HEK293 (cell line): ENCODE measurements at regions not wholly inside any gene's neighbourhood (a gene's known extent, or its start where the extent isn't known, plus 50 kb on each side); places are given as distances from the start of the nearest gene placed in this dataset.

Experiments
- CTCF ChIA-PET: fragments of 350-600 bp; formaldehyde crosslinking; extraction: SDS; loops from one replicate; lab custom pipeline; 2021; ENCODE audit warnings: antibody characterized with exemption; lab: Yijun Ruan, JAX
- POLR2A ChIA-PET: fragments of 300-600 bp; formaldehyde crosslinking; extraction: SDS; loops from one replicate; lab custom pipeline; 2020; ENCODE audit warnings: antibody characterized with exemption, inconsistent platforms; lab: Yijun Ruan, JAX
- H3K27ac ChIP-seq: fragments of 200-500 bp; sonication (Bioruptor generic); 2 replicates; pipeline ENCODE4 v1.5.1; 2014; ENCODE audit warnings: low read depth, low read length, control low read depth, inconsistent platforms; ENCODE audit errors: extremely low read depth
- H3K36me3 ChIP-seq, 2 experiments: fragments of 200-500 bp in 1 of 2; sonication (Bioruptor generic) in 1 of 2; 1 replicate in 1 of 2; 2 replicates in 1 of 2; pipeline ENCODE4 v1.5.1; 2014 to 2017; ENCODE audit warnings: inconsistent platforms in 2 of 2, low read length in 2 of 2; ENCODE audit not compliant: control insufficient read depth in 2 of 2, insufficient read depth in 1 of 2
- H3K4me1 ChIP-seq: fragments of 200-500 bp; sonication (Bioruptor generic); 2 replicates; pipeline ENCODE4 v1.5.1; 2014; ENCODE audit warnings: mild to moderate bottlenecking, low read length, inconsistent platforms; ENCODE audit not compliant: control insufficient read depth, insufficient read depth
- H3K4me3 ChIP-seq: 2 replicates; pipeline ENCODE4 v1.5.1; 2011; ENCODE audit warnings: low read depth, mild to moderate bottlenecking, control low read depth, low read length, moderate library complexity
- H3K9me3 ChIP-seq: fragments of 200-500 bp; sonication (Bioruptor generic); 2 replicates; pipeline ENCODE4 v1.5.1; 2014; ENCODE audit warnings: low read depth, low read length, inconsistent platforms; ENCODE audit not compliant: control insufficient read depth, insufficient read depth
- REPIN1 ChIP-seq: fragments of 450-650 bp; formaldehyde crosslinking; IDR thresholded peaks from 2 replicates; pipeline ENCODE4 v1.5.1; 2017; ENCODE audit warnings: missing biosample characterization, missing genetic modification characterization, low read depth
- WT1 ChIP-seq: fragments of 450-650 bp; formaldehyde crosslinking; IDR thresholded peaks from 2 replicates; pipeline ENCODE4 v1.5.1; 2016; ENCODE audit warnings: missing biosample characterization, missing genetic modification characterization
- ZBTB17 ChIP-seq: fragments of 450-650 bp; formaldehyde crosslinking; IDR thresholded peaks from 2 replicates; pipeline ENCODE4 v1.5.1; 2016; ENCODE audit warnings: missing biosample characterization, missing genetic modification characterization
- ZBTB8A ChIP-seq: fragments of 450-650 bp; formaldehyde crosslinking; IDR thresholded peaks from 2 replicates; pipeline ENCODE4 v1.5.1; 2016; ENCODE audit warnings: missing biosample characterization, missing genetic modification characterization
- ZFP41 ChIP-seq: fragments of 450-650 bp; formaldehyde crosslinking; IDR thresholded peaks from 2 replicates; pipeline ENCODE4 v1.5.1; 2016; ENCODE audit warnings: missing biosample characterization, missing genetic modification characterization, borderline replicate concordance
- ZNF10 ChIP-seq: fragments of 450-650 bp; formaldehyde crosslinking; IDR thresholded peaks from 2 replicates; pipeline ENCODE4 v1.5.1; 2017; ENCODE audit warnings: missing biosample characterization, missing genetic modification characterization
- ZNF19 ChIP-seq: fragments of 450-650 bp; formaldehyde crosslinking; IDR thresholded peaks from 2 replicates; pipeline ENCODE4; 2016; ENCODE audit warnings: missing biosample characterization, missing genetic modification characterization, low read depth
- ZNF274 ChIP-seq, 2 experiments: fragments of 200-500 bp in 1 of 2; fragments of 450-650 bp in 1 of 2; sonication (Bioruptor generic) in 1 of 2; formaldehyde crosslinking in 1 of 2; IDR thresholded peaks; 2 replicates each; pipeline versions ENCODE4 v1.5.1 to v1.6.1; 2014 to 2016; ENCODE audit warnings: borderline replicate concordance in 1 of 2, inconsistent platforms in 1 of 2, low read length in 1 of 2, missing biosample characterization in 1 of 2, missing genetic modification characterization in 1 of 2
- ZNF571 ChIP-seq: fragments of 450-650 bp; formaldehyde crosslinking; IDR thresholded peaks from 2 replicates; pipeline ENCODE4 v1.5.0; 2017; ENCODE audit warnings: missing biosample characterization, missing genetic modification characterization
- ZNF658 ChIP-seq: fragments of 450-650 bp; formaldehyde crosslinking; IDR thresholded peaks from 2 replicates; pipeline ENCODE4; 2016; ENCODE audit warnings: missing biosample characterization, missing genetic modification characterization
- ZNF670 ChIP-seq: fragments of 450-650 bp; formaldehyde crosslinking; IDR thresholded peaks from 2 replicates; pipeline ENCODE4 v1.5.1; 2016; ENCODE audit warnings: missing biosample characterization, missing genetic modification characterization, low read depth
- ZNF837 ChIP-seq: fragments of 450-650 bp; formaldehyde crosslinking; IDR thresholded peaks from 2 replicates; pipeline ENCODE4 v1.5.1; 2016; ENCODE audit warnings: missing biosample characterization, missing genetic modification characterization
- TF ChIP-seq, protein P1 (sequence below): fragments of 450-650 bp; formaldehyde crosslinking; IDR thresholded peaks from 2 replicates; pipeline ENCODE4 v1.5.1; 2016; ENCODE audit warnings: missing biosample characterization, missing genetic modification characterization
- TF ChIP-seq, protein P2 (sequence below): fragments of 450-650 bp; formaldehyde crosslinking; IDR thresholded peaks from 2 replicates; pipeline ENCODE4 v1.5.1; 2016; ENCODE audit warnings: missing biosample characterization, missing genetic modification characterization
- TF ChIP-seq, protein P3 (sequence below): fragments of 450-650 bp; formaldehyde crosslinking; IDR thresholded peaks from 2 replicates; pipeline ENCODE4 v1.5.1; 2016; ENCODE audit warnings: missing biosample characterization, missing genetic modification characterization, borderline replicate concordance
- TF ChIP-seq, protein P4 (sequence below): fragments of 450-650 bp; formaldehyde crosslinking; IDR thresholded peaks from 2 replicates; pipeline ENCODE4 v1.5.1; 2016; ENCODE audit warnings: missing biosample characterization, missing genetic modification characterization

- H3K4me3 ChIP-seq, result no peak overlapping the region
- H3K36me3 ChIP-seq, result no peaks in the 10 kb centered on the region
- H3K27ac ChIP-seq, result no peak overlapping the region
- POLR2A ChIA-PET, result no interaction called here
- H3K4me1 ChIP-seq, result no peaks in the 10 kb centered on the region
- peaks cover 2% of the 10 kb centered on the region; the same call in 1 of the 2 replicates for H3K9me3 ChIP-seq
- CTCF ChIA-PET, result interaction anchor here (0.7 kb wide), 1 partner anchor 501 kb away, joined by 3 read pairs; no protein-coding TSS in a partner anchor
- TF ChIP-seq ZNF658 (tag by site-specific recombination) (no peak), ZNF274 (IDR thresholded peaks at IDR 0.05; ENCODE audit: low read length) (no peak), ZNF274 (tag by site-specific recombination; IDR thresholded peaks at IDR 0.05; ENCODE audit: borderline replicate concordance) (no peak), ZBTB17 (tag by site-specific recombination) (no peak)
- TF ChIP-seq, all 188 proteins: peak for 0
Measured at GRCh38 chr18:67600181-67601180, 84.0 kb upstream of the DSEL start.

DNA sequence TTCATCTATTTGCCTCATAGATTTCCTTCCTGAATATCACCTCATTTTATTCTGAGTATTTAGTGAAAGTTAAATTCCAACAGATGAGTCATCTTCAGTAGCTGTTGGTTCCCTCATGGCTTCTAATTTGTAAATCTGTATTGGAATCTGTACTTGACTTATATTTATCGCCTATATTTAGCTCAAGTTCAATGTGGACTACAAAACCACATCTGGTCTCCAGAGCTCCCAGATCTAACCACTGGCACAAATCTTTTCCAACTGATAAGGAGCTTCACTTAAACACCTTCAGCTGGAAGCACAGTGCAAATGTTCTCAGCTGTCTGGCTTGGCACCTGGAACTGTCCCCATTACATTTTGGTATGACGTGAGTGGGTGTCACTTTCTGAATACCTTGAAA, 82.8 kb upstream of the DSEL start:
- H3K4me3 ChIP-seq, result no peak overlapping the region
- TF ChIP-seq, protein P1, sequence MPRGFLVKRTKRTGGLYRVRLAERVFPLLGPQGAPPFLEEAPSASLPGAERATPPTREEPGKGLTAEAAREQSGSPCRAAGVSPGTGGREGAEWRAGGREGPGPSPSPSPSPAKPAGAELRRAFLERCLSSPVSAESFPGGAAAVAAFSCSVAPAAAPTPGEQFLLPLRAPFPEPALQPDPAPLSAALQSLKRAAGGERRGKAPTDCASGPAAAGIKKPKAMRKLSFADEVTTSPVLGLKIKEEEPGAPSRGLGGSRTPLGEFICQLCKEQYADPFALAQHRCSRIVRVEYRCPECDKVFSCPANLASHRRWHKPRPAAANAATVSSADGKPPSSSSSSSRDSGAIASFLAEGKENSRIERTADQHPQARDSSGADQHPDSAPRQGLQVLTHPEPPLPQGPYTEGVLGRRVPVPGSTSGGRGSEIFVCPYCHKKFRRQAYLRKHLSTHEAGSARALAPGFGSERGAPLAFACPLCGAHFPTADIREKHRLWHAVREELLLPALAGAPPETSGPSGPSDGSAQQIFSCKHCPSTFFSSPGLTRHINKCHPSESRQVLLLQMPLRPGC (tag by site-specific recombination), result no peak
- TF ChIP-seq WT1 (tag by site-specific recombination) (no peak), ZFP41 (no peak), ZNF670 (tag by site-specific recombination) (no peak), REPIN1 (no peak), ZNF837 (tag by site-specific recombination) (no peak), ZBTB8A (no peak), ZNF19 (tag by site-specific recombination) (no peak), ZNF10 (tag by site-specific recombination) (no peak), ZNF571 (tag by site-specific recombination) (no peak)
- TF ChIP-seq, protein P2, sequence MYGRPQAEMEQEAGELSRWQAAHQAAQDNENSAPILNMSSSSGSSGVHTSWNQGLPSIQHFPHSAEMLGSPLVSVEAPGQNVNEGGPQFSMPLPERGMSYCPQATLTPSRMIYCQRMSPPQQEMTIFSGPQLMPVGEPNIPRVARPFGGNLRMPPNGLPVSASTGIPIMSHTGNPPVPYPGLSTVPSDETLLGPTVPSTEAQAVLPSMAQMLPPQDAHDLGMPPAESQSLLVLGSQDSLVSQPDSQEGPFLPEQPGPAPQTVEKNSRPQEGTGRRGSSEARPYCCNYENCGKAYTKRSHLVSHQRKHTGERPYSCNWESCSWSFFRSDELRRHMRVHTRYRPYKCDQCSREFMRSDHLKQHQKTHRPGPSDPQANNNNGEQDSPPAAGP, result no peak
- TF ChIP-seq, protein P3, sequence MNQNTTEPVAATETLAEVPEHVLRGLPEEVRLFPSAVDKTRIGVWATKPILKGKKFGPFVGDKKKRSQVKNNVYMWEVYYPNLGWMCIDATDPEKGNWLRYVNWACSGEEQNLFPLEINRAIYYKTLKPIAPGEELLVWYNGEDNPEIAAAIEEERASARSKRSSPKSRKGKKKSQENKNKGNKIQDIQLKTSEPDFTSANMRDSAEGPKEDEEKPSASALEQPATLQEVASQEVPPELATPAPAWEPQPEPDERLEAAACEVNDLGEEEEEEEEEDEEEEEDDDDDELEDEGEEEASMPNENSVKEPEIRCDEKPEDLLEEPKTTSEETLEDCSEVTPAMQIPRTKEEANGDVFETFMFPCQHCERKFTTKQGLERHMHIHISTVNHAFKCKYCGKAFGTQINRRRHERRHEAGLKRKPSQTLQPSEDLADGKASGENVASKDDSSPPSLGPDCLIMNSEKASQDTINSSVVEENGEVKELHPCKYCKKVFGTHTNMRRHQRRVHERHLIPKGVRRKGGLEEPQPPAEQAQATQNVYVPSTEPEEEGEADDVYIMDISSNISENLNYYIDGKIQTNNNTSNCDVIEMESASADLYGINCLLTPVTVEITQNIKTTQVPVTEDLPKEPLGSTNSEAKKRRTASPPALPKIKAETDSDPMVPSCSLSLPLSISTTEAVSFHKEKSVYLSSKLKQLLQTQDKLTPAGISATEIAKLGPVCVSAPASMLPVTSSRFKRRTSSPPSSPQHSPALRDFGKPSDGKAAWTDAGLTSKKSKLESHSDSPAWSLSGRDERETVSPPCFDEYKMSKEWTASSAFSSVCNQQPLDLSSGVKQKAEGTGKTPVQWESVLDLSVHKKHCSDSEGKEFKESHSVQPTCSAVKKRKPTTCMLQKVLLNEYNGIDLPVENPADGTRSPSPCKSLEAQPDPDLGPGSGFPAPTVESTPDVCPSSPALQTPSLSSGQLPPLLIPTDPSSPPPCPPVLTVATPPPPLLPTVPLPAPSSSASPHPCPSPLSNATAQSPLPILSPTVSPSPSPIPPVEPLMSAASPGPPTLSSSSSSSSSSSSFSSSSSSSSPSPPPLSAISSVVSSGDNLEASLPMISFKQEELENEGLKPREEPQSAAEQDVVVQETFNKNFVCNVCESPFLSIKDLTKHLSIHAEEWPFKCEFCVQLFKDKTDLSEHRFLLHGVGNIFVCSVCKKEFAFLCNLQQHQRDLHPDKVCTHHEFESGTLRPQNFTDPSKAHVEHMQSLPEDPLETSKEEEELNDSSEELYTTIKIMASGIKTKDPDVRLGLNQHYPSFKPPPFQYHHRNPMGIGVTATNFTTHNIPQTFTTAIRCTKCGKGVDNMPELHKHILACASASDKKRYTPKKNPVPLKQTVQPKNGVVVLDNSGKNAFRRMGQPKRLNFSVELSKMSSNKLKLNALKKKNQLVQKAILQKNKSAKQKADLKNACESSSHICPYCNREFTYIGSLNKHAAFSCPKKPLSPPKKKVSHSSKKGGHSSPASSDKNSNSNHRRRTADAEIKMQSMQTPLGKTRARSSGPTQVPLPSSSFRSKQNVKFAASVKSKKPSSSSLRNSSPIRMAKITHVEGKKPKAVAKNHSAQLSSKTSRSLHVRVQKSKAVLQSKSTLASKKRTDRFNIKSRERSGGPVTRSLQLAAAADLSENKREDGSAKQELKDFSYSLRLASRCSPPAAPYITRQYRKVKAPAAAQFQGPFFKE (tag by site-specific recombination), result no peak
- TF ChIP-seq, protein P4, sequence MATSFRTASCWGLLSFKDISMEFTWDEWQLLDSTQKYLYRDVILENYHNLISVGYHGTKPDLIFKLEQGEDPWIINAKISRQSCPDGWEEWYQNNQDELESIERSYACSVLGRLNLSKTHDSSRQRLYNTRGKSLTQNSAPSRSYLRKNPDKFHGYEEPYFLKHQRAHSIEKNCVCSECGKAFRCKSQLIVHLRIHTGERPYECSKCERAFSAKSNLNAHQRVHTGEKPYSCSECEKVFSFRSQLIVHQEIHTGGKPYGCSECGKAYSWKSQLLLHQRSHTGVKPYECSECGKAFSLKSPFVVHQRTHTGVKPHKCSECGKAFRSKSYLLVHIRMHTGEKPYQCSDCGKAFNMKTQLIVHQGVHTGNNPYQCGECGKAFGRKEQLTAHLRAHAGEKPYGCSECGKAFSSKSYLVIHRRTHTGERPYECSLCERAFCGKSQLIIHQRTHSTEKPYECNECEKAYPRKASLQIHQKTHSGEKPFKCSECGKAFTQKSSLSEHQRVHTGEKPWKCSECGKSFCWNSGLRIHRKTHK (tag by site-specific recombination), result no peak
- TF ChIP-seq, all 188 proteins: peak for 0
- Histone ChIP-seq H3K27ac (no peak overlapping the region), H3K9me3 (peaks cover 2% of the 10 kb centered on the region; the same call in 1 of the 2 replicates), H3K4me1 (no peaks in the 10 kb centered on the region), H3K36me3 (no peaks in the 10 kb centered on the region)
- ChIA-PET CTCF (no interaction called here), POLR2A (no interaction called here)
